KOPT-K1 (cell line): ENCODE measurements at regions not wholly inside any gene's neighbourhood (a gene's known extent, or its start where the extent isn't known, plus 50 kb on each side); places are given as distances from the start of the nearest gene placed in this dataset.
"Not testable (repeated sequence)": the region's sequence is repeated elsewhere in the genome, so short reads cannot be mapped to it uniquely, and the experiment has no call there.

Source experiments
- H3K27ac ChIP-seq: fragments of 200-600 bp; sonication (generic); 2 replicates; pipeline ENCODE4 v1.5.1; 2016; ENCODE audit warnings: antibody characterized with exemption, mild to moderate bottlenecking, low read depth, low read length; ENCODE audit not compliant: poor library complexity, severe bottlenecking
- H3K36me3 ChIP-seq: fragments of 200-600 bp; sonication (generic); 2 replicates; pipeline ENCODE4 v1.5.1; 2017; ENCODE audit warnings: antibody characterized with exemption, mild to moderate bottlenecking, low read length, moderate library complexity; ENCODE audit not compliant: insufficient read depth
- H3K9me3 ChIP-seq: fragments of 200-600 bp; sonication (generic); 2 replicates; pipeline ENCODE4 v1.5.1; 2017; ENCODE audit warnings: antibody characterized with exemption, low read length, mild to moderate bottlenecking; ENCODE audit not compliant: insufficient read depth, poor library complexity, severe bottlenecking

DNA sequence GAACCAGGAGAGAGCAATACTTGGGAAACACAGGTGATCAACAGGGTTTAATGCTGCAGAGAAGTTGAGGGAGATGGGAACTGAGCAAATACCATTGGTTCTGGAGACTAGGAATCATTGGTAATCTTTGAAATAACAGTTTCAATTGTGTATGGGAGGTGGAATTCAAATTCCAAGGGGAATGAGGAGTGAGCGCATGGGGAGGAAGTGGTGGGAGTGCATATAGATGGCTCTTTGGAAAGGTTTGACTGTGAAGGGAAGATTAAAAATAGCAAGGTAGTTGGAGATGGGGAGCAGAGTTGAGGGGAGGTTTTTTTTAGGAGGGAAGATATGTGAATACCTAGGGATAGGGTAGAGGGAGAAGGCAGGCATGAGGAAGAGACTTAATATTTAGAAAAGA is 51.1 kb upstream of the ROPN1 start:
- Histone ChIP-seq H3K36me3 (no peaks in the 10 kb centered on the region), H3K9me3 (no peaks in the 10 kb centered on the region), H3K27ac (no peak overlapping the region)

DNA sequence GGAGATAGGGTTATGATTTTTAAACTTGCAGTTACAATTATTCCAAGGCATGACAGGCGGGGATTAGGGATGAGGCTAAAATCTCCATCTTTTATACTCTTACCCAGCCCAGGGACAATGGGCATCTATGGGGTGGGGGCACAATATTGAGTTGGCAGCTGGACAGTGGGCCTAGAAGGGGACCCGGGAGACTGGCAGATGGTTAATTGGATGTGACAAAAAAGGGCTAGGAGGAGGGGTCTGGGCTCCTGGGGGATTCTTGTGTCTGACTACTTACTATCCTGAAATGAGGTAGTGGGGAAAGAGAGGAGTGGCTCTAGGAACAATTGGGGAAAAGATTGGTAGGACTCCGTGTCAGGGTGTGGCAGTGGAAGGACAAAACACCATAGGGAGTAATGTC is 53.0 kb upstream of the ROPN1 start:
- Histone ChIP-seq H3K9me3 (no peaks in the 10 kb centered on the region), H3K27ac (no peak overlapping the region), H3K36me3 (no peaks in the 10 kb centered on the region)

GRCh38 chr3:124048967-124049798 is 57.3 kb upstream of the ROPN1 start:
- no peaks in the 10 kb centered on the region for H3K9me3 ChIP-seq
- no peak overlapping the region for H3K27ac ChIP-seq
- no peaks in the 10 kb centered on the region for H3K36me3 ChIP-seq

- H3K27ac ChIP-seq = no peak overlapping the region
- H3K36me3 ChIP-seq = no peaks in the 10 kb centered on the region
- H3K9me3 ChIP-seq = no peaks in the 10 kb centered on the region
Measured at GRCh38 chr3:124051636-124052035, 59.7 kb upstream of the ROPN1 start.

- H3K9me3 ChIP-seq = no peaks in the 10 kb centered on the region
- no peaks in the 10 kb centered on the region for H3K36me3 ChIP-seq
- no peak overlapping the region for H3K27ac ChIP-seq
Measured at GRCh38 chr3:124053871-124054270, 61.9 kb upstream of the ROPN1 start.

GRCh38 chr3:124056846-124057245 is 64.9 kb upstream of the ROPN1 start:
- no peak overlapping the region for H3K27ac ChIP-seq

DNA sequence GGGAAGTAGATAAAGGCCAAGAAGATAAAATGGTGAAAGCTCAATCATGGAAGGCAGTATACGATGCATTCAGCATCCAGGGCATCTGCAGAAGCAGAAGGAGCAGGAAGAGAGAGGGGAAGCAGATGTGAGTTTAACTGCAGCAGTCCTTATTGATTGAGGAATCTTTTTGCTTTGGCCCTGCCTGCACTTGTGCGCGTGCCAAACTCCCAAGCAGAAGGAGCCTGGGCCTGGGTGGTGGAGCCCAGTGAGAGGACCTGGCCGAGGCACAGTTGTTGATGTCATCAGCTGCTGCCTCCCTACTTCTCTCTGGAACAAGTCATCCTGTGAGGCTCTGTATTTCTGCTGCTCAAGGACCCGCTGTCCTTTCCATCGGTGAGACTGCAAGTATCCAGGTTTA is 65.5 kb upstream of the ROPN1 start:
- Histone ChIP-seq H3K27ac (no peak overlapping the region), H3K9me3 (no peaks in the 10 kb centered on the region), H3K36me3 (no peaks in the 10 kb centered on the region)

More at GRCh38 chr3:124056846-124057245, 64.9 kb upstream of the ROPN1 start:
- Histone ChIP-seq H3K36me3 (no peaks in the 10 kb centered on the region), H3K9me3 (no peaks in the 10 kb centered on the region)

DNA sequence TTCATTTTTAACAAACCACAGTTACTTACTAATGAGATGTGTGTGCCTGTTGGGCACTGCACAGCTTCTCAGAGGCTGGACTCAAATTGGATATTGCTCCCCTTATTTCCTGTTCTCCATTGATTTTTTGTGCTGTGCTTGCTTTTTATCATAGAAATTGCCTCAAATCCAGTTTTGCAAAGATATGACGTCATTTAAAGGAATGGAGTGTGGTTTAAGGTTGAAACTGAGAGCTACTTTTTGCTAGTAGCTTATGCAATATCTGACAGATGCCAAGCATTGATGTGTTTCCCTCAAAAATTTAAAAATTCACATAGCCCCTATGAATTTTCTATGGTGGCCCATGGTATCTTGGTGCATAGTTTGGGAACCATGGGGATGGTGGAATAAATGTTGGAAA is 67.7 kb upstream of the ROPN1 start:
- H3K36me3 ChIP-seq = no peaks in the 10 kb centered on the region
- H3K27ac ChIP-seq = no peak overlapping the region
- no peaks in the 10 kb centered on the region for H3K9me3 ChIP-seq

GRCh38 chr3:124063197-124063909 is 71.4 kb upstream of the ROPN1 start:
- Histone ChIP-seq H3K36me3 (no peaks in the 10 kb centered on the region), H3K27ac (no peak overlapping the region), H3K9me3 (no peaks in the 10 kb centered on the region)

GRCh38 chr3:124064050-124064449 is 72.1 kb upstream of the ROPN1 start:
- Histone ChIP-seq H3K36me3 (no peaks in the 10 kb centered on the region), H3K9me3 (no peaks in the 10 kb centered on the region), H3K27ac (no peak overlapping the region)

DNA sequence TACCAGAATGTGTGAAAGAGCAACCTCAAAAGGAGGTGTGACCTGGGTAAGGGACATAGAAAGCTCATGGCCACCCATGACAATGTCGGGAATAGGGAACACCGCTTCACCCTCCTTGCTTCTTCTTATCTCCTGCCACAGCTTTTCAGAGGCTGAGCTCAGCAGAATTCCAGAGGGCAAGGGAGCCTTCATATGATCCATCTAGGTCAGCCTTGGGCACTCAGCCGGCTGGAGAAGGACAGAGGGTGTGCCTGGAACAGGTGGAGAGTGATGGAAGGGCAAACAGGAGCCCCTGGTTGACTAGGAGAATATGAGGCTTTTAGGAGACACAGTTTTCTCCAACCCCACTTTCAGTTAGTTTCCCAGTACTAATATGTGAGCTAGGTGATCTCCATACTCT is 74.6 kb upstream of the ROPN1 start:
- H3K27ac ChIP-seq, H3K36me3 ChIP-seq, H3K9me3 ChIP-seq: not testable (repeated sequence)

- not testable (repeated sequence) for H3K36me3 ChIP-seq, H3K27ac ChIP-seq, H3K9me3 ChIP-seq
Measured at GRCh38 chr3:124069706-124070105, 77.8 kb upstream of the ROPN1 start.

- H3K9me3 ChIP-seq, H3K36me3 ChIP-seq, H3K27ac ChIP-seq: not testable (repeated sequence)
Measured at GRCh38 chr3:124075090-124075489, 83.2 kb upstream of the ROPN1 start.

DNA sequence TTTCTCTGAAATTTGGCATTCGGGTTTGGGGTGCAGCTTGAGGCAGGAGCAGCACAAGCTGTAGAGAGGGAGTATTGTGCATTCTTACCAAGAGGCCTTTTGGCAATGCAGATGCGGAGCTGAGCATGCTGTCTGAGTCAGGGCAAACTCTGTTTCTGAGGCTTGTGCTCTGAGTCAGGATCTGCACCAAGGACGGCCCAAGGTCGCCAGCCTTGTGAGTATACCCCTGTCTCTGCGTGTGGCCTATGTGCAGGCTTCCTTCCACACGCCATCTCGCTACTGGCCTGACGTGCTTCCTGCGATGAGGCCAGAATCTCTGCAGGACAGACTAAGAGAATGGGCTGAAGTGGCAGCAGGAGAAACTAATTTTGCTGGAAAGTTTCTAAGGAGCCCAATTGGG is 83.8 kb upstream of the ROPN1 start:
- Histone ChIP-seq H3K27ac (no peak overlapping the region), H3K36me3 (no peaks in the 10 kb centered on the region), H3K9me3 (no peaks in the 10 kb centered on the region)

- no peak overlapping the region for H3K27ac ChIP-seq
- H3K36me3 ChIP-seq = no peaks in the 10 kb centered on the region
- H3K9me3 ChIP-seq = no peaks in the 10 kb centered on the region
Measured at GRCh38 chr3:124076235-124076634, 84.3 kb upstream of the ROPN1 start.
